ENCODE measurements at regions not wholly inside any gene's neighbourhood (a gene's known extent, or its start where the extent isn't known, plus 50 kb on each side); places are given as distances from the start of the nearest gene placed in this dataset.

DNA sequence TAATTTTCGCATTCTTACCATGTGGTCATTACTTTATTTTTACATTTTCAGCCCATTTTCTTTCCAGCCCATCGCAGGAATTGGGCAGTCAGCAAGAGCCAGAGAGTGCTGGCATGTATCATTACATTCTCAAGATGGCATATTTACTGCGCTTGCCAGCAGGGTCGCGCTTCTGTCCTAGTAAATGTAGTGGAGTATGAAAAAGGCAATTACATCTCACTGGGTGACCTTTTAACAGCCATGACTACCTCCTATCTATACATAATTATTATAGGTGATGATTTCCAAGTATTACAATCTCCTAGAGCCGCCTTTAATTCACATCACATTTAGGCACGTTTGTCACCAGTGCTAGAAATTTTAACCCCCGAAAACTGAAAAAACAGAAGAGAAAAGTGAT, 433.7 kb upstream of the MGMT start:
- no peak for DNase-seq

DNA sequence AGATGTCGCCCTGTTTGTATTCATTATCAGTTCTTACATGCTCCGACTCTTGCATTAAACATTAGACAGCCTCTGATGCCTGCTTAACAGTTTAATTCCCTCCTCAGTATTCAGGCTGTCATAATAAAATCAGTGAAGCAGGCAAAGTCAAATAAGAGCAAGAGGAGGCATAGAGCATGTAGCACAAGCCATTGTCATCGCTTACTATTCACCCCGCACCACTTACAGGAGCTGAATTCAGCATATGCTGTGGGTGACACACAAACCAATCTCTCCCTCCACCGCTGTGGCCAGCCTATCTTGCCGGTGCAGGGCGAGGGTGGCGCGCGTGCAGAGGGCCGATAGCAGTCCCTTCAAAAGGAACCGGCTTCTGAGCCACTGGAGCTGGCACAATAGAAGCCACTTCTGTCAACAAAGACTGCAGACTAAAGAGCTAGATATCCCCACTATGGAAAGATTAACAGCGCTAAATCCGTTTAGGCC, 433.2 kb upstream of the MGMT start:
- DNase-seq: no peak

DNA sequence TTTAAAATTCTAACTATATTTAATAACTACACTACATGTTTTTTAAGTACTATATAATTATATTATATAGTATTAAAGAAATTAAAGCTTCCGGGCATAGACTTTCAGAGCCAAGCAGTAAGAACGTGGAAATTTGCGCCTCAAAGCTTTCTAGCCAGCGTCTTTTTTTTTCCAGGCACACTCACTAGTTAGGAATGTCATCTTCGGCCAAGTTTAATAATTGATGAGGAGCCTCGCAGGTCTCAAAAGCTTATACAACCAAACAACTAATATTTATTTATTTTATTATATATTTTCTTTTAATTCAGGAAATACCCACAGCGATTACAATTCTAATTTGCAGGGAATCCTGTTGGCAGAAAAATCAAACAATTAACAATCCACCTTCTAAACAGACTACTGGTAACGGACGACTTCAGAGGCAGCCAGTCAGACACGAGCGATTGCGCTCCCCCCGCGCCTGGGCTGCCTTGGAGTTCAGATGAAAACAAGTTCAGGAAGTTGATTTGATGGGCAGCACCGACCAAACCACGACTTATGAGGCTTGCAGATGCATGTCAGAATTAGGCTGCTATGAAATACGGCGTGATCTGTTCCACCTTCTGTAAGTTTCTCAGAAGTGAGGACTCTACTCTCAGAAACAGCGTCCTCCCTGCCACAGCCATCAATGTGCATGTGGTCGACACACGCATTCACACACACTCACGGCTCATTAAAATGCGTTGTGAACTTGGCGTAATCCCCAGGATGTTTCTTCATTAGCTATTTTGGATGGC, 431.8 kb upstream of the MGMT start:
- no peak for DNase-seq

DNA sequence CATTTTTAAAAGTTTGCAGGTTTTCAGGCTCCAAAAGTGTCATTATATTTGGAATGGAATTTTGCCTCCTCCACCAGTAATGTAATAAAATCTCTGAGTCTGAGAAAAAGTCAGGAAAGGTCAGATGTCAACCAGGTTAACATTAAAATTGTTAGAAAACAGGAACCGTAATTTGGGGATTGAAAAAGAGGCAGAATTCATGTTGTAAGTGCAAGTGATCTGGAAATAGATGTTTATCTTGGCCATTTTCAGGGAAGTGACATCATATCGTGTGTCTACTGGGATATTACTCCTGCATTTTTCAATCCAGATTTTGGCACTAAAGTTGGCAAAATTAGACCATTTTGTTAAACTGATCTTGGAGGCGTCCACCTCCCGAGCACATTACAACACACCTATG, 428.5 kb upstream of the MGMT start:
- DNase-seq: no peak

DNA sequence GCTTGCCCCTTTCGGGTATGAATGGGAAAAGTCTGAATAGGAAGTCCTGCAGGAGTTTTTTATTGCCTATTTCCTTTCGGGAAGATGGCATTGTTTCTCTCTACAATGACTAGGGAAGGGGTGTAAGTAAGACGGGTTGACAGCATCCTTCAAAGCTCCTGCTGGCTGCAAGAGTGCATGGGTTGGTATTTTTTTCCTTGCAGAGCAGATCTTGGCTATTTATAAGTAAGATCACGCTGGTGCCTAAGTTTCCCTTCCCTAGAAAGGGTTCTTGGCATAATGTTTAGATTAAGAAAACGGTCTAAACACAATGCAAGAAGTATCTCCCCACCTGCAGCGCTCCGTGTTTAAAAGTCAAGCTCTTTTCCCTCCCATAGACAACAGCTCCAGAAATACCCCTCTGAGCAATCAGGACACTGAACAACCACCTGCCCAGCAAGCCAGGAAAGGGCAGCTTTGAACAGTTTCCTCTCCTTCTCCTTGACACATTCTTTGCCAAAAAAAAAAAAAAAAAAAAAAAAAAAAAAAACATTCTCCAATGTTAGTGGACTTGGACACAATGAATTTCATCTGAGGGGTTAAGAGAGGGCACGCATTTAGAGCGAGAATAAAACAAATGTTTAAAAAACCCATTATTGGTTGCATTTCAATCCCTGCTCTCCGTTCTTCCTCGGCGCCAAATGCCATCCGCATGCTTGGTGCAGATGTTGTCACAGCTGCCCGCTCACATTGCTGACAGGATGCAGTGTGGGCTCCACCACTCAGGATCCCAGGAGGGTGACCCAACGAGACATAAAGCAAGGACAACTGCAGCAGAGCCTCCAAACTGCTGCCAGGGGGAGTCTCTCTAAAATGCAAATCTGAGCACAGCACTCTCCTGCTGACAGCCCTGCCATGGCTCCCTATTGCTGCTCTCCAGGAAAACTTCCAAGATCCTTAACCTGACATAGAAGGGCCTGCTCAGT, 427.4 kb upstream of the MGMT start:
- no peak for DNase-seq

DNA sequence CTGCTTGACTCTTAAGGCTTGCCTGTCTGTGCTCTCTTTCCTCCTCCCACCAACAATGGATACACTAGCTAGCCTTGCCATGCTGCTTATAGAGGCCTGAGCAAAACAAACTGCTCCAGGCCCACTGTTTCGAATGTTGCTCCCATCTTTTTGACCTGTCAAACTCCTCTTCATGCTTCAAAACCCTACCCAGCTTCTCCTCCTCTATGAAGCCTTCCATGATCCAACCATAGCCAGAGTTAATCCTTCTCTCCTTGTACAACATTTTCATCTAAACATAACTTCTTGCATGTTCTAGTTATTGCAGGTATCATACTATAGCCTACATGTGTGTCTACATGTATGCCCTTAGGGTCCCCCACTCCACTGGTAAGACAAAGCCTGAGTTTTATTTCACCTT, 426.7 kb upstream of the MGMT start:
- DNase-seq: no peak

DNA sequence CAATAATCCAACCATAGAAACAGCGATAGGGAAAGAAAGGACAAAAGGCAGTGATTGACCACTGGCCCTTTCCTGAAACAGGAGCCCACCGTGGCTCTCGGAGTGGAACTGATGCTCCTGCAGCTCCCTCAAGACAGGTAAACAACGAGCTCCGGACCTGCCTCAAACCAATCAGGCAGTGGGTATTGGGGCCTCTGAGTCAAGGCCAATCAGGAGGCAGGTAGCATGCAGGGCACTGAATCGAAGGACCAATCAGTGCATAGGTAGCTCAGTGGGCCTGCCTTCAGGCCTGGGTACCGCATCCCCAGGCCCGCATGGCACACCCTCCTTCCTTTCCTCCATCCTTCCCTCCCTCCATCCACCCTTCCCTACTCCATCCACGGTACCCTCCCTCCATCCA, 425.1 kb upstream of the MGMT start:
- no peak for DNase-seq

DNA sequence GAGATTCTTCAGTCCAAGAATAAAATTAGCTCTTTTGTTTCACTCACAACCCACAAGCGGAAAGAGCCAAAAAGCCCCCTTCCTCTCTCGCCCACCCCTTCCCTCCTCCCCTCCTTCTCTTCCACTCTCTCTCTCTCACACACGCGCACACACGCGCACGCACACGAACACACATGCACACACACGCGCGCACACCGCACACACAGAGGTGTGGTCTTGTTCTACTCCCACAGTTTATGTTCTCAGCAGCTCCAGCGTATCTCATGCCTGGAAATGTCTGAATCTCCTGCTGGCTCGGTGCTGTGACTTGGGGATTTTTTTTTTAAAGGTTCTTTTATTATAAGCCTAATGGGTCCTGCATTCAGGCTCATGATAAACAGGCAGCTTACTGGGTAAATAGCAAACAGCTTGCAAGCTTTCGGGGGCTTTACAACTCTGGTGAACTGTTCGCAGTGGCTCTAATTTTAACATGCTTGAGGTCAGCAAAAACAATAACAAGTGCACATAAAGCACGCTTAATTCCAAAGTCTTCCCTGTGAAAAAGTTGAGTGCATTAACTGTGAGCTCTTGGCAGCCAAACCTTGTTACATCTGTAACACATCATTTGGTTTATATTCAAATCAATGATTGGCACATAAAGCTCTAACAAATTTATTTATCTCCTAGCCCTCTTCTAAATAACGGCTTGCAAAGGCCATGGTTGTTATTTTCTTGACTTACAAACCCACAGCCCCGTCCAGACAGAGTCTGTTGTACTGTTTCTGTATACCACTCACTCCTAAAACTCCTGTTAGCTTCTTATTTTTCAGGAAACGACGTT, 424.1 kb upstream of the MGMT start:
- no peak for DNase-seq

DNA sequence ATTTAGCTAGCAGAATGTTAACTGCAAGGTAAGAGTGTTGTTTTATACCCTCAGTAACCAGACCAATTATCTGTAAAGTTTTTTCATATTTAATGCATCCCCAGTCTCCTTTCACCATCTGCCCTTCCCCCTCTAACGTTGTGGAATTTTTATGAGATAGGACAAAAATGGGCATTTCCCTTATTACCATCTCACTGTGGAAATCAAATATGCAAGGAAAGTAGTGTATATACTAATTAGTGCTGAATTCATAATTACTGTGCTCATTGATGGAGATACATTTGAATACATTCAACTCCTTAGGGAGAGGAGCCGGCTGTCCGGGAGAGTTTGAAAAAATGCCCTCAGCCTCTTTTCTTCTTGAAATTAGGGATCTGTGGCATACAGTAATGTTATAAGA, 423.4 kb upstream of the MGMT start:
- no peak for DNase-seq

DNA sequence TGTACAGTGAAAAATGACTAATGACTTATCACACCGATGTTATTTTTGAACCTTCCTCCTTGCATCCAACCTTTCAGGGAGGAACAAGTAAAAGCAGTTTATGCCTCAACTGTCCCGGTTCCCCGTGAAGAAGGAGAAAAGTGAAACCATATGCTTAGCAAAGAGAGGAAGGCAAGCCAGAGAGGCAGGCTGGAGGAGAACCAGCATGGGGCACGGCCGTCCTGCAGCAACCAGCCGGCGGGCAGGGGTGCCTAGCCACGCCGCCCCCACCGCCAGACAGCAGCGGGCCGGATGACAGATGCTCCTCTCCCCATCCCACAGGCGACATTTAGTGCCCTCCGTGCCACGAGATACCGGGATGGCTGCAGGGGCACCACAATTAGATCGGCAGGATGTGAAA, 421.4 kb upstream of the MGMT start:
- no peak for DNase-seq

DNA sequence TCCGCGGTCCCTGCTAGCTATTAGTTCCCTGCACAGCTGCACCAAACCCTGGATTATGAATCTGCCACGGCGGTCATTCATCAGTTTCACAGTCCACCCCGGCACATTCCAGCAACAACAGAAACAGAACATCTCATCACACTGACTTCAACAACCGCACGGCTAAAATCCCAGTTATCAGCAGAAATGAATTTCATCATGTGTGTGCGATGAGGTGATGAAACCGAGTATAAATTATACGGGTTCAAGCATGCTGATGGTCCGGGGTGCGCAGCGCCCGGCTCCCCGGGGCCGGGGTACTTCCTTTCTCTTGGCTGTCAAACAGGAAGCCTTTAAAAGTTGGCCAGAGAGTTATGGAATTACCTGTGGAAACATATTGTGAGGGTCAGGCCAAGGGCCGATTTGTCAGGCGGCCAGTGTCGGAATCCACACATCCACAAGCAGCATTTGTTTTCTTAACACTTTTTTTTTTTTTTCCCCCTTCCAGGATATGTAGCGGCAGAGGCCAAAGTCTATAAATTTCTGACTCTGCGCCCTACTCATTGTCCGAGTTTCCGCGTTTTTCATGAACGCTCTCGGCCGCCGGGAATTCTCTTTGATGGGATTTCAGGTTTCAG, 420.9 kb upstream of the MGMT start:
- no peak for DNase-seq

DNA sequence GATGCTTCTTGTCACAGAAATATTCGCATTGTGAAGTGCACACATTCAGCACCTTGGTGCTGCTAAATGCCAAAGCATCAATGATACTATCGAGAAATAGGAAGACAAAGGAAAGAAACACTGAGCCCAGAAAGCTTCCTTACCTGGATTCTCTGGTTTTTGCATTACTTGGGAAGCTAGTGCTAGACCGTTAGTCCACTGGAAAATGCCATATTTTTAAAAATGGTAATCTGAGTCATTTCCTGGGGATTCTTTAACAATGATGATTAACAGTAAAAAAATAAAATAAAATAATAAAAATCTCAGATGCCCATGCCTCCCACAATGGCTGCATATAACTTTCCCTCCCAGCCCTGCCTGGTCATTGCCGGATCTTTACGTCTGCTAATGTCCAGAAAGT, 420.1 kb upstream of the MGMT start:
- no peak for DNase-seq

DNA sequence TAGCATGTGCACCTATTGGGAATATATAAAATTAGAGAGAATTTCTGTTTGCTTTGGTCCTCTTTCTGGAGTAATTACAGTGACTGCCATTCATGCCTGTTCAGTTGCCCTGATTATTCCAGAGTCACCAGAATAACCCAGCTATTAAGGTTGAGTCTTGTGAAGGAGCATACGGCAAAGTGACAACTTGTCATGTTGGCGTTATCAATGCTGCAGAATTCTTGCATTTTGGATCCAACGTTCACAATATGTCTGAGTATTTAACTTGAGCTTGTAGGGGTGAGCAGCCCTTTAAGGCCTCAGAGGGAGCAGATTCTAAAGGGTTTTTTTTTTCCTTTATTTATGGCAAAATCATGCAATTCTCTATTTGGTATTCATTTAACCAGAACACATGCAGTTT, 419.4 kb upstream of the MGMT start:
- DNase-seq: no peak

DNA sequence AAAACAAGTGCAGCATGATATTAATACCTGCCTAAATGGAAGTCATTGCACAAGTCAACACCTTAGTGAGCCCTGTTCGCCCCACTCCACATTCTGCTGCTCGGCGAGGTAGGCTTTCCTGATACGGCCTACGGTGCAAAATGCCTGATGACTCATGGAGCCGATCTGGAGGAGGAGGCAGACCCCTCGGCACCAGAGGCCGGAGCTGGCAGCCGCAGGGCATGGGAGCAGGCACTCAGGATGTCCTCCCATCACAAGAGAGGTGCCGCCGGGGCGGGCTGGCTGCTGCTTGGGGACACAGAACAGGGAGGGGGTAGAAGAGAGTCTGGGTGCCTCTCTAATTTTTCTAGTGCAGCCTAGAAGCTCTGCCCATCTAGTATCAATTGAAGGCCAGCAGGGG, 418.5 kb upstream of the MGMT start:
- DNase-seq: no peak

DNA sequence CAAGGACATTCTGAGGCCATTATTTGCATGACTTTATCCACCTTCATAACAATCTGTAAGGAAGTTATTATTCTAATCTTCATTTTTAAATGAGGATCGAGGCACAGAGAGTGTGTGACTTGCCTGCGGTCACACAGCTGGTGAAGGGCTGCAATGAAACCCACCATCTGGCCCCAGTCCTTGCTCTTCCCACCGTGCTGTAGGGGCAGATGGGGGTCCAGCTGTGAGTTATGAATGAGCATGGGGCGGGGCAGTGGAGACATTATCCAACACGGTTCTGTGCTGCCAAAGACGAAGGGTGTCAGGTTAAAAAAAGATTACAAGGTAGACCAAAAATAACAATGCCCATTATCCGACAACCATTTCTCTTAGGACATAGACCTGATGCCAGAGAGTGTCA, 417.5 kb upstream of the MGMT start:
- no peak for DNase-seq

DNA sequence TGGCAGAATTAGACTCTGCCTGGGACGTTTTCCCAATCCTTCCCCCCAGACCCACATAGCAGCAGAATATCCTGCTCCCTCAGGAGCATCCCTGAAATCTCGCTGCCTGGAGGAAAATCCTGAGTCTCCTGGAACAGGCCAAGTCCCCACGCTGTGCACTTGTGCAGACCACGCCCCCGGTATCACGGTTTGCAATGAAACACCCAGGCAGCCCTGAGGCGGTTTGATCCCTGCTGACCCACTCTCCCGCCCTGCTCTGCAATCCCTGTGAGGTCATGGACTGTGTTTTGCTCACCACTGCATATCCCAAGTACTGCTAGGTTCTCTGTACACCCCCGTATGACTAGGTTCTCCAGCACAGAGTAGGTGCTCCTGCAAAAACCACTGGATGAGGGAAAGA, 411.8 kb upstream of the MGMT start:
- no peak for DNase-seq

DNA sequence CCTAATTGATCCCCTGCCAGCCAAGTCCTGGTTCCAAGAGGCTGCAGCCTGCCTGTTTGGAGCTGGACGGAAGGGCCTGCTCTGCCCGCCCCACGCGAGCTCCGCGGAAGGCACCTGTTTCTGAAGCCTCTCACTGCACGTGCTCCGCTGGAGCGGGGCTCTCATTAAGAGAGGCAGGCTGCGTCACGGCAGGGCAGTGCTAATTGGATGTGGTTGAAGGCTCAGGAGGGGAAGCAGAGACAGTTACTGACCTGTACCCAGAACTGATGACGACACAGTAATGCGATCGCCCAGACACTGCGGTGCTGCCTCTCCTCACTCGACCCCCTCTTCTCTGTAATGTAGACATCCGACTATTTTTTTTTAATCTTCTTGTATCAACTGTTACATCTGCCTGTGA, 411.1 kb upstream of the MGMT start:
- DNase-seq: no peak

DNA sequence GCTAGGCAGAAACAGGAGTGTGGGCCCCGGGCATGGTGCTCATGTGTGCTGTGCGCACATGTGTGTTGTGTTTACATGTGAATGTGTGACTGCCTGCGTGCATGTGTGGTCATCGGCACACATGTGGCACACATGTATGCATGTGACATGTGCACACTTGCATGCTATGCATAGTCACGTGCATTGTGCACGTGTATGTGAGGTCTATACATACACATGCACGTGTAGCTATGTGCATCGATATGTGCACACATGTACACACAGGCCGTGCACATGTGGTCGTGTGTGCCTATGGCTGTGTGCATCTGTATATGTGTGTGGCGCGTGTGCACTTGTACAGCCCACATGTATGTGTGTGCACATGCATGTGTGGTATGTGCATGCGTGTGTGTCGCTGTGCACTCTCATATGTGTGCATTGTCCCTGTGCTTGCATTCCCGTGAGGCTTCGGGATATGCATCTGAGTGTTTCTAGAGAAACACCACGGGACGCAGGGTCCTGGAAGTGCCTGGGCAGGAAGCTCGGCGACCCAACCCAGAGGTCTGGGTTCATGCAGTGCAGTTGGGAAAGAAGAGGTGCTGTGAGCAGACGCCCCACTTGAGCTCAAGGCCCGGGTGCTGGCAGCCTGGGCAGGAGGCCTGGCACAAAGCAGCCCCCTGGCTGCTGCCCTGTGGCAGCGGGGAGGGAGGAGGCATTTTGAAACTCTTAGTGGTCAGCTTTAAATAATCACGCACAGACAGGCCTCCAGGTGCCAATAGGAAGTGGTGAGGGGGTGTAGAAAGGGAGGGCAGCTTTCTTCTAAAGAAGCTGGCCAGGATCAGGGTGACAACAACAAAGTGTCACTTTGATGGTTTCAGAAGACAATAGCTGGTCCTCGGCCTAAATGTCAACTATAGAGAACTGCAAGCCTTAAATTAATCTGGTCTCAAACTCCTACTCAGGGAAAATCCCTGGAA, 410.0 kb upstream of the MGMT start:
- DNase-seq: no peak

DNA sequence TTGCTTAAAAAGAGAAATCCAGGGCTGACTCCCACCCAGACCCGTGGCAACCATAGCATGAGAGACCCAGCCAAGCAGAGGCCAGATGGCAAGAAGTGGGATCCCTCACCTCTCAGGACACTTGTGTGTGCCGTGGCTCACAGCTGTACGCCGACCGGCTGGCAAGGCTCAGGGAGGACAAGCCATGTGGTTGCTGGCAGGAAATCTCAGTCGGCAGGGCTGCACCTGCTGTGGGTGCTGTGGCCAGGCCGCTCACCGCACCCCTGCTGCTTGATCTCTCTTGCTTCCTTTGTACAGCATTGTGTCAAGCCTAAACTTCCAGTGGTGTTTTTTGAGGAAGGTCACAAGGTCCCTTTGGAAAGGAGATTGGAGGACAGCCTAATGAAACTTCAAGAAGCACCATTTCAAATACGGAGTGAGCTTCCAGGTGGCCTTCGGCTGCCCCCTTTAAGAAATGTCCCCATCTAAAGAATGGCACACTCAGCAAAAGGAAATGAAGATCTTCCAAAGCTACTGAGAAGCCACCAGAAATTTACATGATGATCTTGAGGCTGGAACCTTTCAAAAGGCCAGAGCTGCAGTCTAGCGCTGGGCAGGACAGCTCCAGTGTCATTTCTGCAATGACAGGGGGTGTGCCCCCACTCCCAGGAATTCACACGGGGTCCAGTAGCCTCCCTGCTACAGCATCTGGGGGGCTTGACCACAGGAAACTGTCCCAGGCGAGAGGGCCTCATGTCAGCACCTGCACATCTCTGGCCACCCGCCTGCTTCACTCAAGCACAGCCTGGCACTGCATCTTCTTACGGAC, 409.0 kb upstream of the MGMT start:
- DNase-seq: no peak

DNA sequence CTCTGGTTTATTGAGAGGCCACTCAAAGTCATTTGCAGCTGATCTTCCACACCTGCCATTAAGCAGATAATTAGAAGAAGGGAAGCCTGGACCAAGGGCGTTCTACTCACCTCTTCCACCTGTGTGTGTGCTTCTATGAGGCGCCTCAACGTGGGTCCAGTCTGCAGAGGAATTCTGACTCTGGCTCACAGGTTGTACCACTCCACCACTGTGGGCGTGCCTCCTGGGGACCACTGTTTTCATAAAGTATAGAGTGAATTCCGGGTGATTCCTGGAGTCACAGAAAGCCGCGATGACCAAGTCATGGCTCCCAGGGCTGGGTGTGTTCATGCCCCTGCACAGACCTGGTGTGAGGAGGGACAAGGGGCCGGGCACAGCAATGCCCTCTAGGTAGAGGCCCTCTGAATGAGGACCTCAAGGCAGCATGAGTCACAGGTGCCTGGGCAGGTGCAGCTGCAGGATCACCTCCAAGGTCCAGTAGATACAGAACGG, 408.3 kb upstream of the MGMT start:
- DNase-seq: no peak

DNA sequence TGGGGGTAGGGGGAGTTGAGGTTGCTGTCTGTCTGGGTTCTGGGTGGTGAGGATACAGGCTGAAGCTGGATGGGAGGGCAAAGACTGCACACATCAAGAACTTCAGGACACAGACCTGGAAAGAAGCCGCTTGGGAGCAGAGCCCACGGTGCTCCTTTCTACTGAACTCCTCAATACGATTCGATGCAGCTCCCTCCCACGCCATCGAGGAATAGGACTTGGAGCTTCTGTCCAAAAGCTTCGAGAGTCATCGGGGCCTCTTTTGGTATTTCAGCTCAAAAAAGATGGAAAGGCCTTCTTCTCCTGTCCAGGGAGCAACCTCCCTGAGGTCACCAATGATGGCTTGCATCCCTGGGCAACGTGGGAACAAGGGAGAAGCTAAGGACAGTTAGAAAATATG, 407.1 kb upstream of the MGMT start:
- no peak for DNase-seq

Measured in NCI-H226 (cell line).